NCI-H1048 (cell line): ENCODE measurements at regions not wholly inside any gene's neighbourhood (a gene's known extent, or its start where the extent isn't known, plus 50 kb on each side); places are given as distances from the start of the nearest gene placed in this dataset.
"Not testable (repeated sequence)": the region's sequence is repeated elsewhere in the genome, so short reads cannot be mapped to it uniquely, and the experiment has no call there.

Experiments used
- DNase-seq: peaks from one replicate; lab custom pipeline; 2025; lab: John Stamatoyannopoulos, UW

- no peak for DNase-seq
Observed at GRCh38 chr6:68235326-68235784, 399.7 kb upstream of the ADGRB3 start.

GRCh38 chr6:68233623-68234022 is 401.5 kb upstream of the ADGRB3 start:
- DNase-seq: no peak

- DNase-seq: no peak
Observed at GRCh38 chr6:68229566-68229965, 405.5 kb upstream of the ADGRB3 start.

- no peak for DNase-seq
Observed at GRCh38 chr6:68226460-68226859, 408.6 kb upstream of the ADGRB3 start.

GRCh38 chr6:68225729-68226128 is 409.4 kb upstream of the ADGRB3 start:
- no peak for DNase-seq

GRCh38 chr6:68211242-68211795 is 423.8 kb upstream of the ADGRB3 start:
- DNase-seq: no peak

- DNase-seq: not testable (repeated sequence)
Observed at GRCh38 chr6:68207612-68208011, 427.5 kb upstream of the ADGRB3 start.

GRCh38 chr6:68200929-68201328 is 434.2 kb upstream of the ADGRB3 start:
- no peak for DNase-seq

- no peak for DNase-seq
Observed at GRCh38 chr6:68197356-68197755, 437.7 kb upstream of the ADGRB3 start.

GRCh38 chr6:68196645-68197044 is 438.4 kb upstream of the ADGRB3 start:
- no peak for DNase-seq

- not testable (repeated sequence) for DNase-seq
Observed at GRCh38 chr6:68195753-68196152, 439.3 kb upstream of the ADGRB3 start.

GRCh38 chr6:68194846-68195478 is 440.1 kb upstream of the ADGRB3 start:
- DNase-seq: no peak

GRCh38 chr6:68192988-68193387 is 442.1 kb upstream of the ADGRB3 start:
- DNase-seq: no peak

GRCh38 chr6:68189217-68189815 is 445.8 kb upstream of the ADGRB3 start:
- no peak for DNase-seq

- DNase-seq: no peak
Observed at GRCh38 chr6:68186870-68187269, 448.2 kb upstream of the ADGRB3 start.

GRCh38 chr6:68182386-68182785 is 452.7 kb upstream of the ADGRB3 start:
- no peak for DNase-seq

- DNase-seq: not testable (repeated sequence)
Observed at GRCh38 chr6:68181027-68181426, 454.1 kb upstream of the ADGRB3 start.

- DNase-seq: no peak
Observed at GRCh38 chr6:68173616-68174015, 461.5 kb upstream of the ADGRB3 start.

- no peak for DNase-seq
Observed at GRCh38 chr6:68169922-68170321, 465.2 kb upstream of the ADGRB3 start.

- no peak for DNase-seq
Observed at GRCh38 chr6:68167604-68168003, 467.5 kb upstream of the ADGRB3 start.

- DNase-seq: not testable (repeated sequence)
Observed at GRCh38 chr6:68160812-68161211, 474.3 kb upstream of the ADGRB3 start.

GRCh38 chr6:68160348-68160747 is 474.7 kb upstream of the ADGRB3 start:
- no peak for DNase-seq

GRCh38 chr6:68159433-68159832 is 475.6 kb upstream of the ADGRB3 start:
- DNase-seq: no peak

GRCh38 chr6:68158256-68158655 is 476.8 kb upstream of the ADGRB3 start:
- DNase-seq: no peak
